ENCODE measurements at regions not wholly inside any gene's neighbourhood (a gene's known extent, or its start where the extent isn't known, plus 50 kb on each side); places are given as distances from the start of the nearest gene placed in this dataset.

DNA sequence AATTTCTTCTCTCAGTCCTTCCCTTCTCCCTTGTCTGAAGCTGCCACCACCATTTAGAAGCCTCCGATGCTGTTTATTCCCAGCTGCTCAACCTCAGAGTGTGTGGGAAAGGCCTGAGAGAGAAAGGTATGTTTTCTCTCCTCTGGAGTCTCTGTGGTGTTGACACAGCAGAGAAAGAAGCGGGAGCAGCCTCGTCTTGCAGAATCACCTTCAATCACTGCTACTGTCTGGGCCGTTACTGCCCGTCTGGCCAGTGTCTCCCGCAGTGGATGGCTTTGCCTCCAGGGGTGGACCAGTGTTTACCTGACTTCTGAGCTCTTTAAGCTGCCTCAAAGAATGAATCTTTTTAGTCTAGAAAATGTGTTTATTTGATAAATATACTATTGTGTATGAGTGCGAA is 148.9 kb upstream of the FAM47C start:
- TF ChIP-seq, protein P1, sequence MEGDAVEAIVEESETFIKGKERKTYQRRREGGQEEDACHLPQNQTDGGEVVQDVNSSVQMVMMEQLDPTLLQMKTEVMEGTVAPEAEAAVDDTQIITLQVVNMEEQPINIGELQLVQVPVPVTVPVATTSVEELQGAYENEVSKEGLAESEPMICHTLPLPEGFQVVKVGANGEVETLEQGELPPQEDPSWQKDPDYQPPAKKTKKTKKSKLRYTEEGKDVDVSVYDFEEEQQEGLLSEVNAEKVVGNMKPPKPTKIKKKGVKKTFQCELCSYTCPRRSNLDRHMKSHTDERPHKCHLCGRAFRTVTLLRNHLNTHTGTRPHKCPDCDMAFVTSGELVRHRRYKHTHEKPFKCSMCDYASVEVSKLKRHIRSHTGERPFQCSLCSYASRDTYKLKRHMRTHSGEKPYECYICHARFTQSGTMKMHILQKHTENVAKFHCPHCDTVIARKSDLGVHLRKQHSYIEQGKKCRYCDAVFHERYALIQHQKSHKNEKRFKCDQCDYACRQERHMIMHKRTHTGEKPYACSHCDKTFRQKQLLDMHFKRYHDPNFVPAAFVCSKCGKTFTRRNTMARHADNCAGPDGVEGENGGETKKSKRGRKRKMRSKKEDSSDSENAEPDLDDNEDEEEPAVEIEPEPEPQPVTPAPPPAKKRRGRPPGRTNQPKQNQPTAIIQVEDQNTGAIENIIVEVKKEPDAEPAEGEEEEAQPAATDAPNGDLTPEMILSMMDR (IDR thresholded peaks at IDR 0.05; ENCODE audit: insufficient read depth, low read length, poor library complexity, severe bottlenecking): no peak
- no peak for DNase-seq (ENCODE audit: extremely low read depth, insufficient read length)

DNA sequence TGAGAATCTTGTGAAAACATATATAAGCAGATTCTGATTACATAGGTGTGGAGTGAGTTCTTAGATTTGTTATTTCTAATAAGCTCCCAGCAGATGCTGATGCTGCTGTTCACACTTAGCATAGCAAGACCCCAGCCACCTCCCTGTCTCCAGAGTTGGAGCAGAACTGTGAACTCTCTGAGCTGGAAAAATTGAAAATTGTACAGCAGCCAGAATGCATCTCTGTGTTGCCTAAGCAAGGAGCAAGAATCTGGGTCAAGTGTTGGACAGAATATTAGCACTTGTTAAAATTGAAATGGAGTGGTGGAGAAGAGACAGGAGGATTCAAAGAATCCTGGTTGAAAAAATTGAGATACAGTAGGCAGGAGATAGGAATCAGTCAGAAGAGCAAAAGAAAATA is 146.6 kb upstream of the FAM47C start:
- H3K27me3 ChIP-seq (replicated peaks; ENCODE audit: control insufficient read depth, insufficient read depth, low read length): no peaks in the 10 kb centered on the region
- no peaks in the 10 kb centered on the region for H3K36me3 ChIP-seq (ENCODE audit: control insufficient read depth, insufficient read depth, low read length)
- DNase-seq (ENCODE audit: extremely low read depth, insufficient read length): no peak
- H3K4me3 ChIP-seq (replicated peaks; ENCODE audit: low read depth, low read length): no peak overlapping the region
- TF ChIP-seq, protein P1 (IDR thresholded peaks at IDR 0.05; ENCODE audit: insufficient read depth, low read length, poor library complexity, severe bottlenecking): no peak

More for the DNA sequence above, 148.9 kb upstream of the FAM47C start:
- H3K4me3 ChIP-seq (replicated peaks; ENCODE audit: low read depth, low read length): no peak overlapping the region
- no peaks in the 10 kb centered on the region for H3K36me3 ChIP-seq (ENCODE audit: control insufficient read depth, insufficient read depth, low read length)
- H3K27me3 ChIP-seq (replicated peaks; ENCODE audit: control insufficient read depth, insufficient read depth, low read length): no peaks in the 10 kb centered on the region

DNA sequence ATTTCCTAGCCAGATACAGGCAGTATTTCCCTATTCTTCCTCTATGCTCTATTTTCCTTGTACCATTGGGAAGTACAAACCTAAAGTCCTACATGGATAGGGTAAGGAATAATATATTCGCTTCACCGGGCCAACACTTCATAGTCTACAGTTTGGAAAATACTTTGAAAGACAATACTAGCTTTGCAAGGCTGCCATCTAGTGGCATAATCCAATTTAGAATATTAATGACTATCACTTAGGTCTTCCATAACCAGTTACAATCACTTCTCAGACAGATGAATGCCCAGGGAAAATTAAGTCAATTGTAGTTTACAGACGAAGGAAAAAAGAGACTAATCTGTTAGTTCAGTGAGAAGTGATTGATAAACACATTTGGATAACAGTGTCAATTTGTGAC is 141.0 kb upstream of the FAM47C start:
- no peaks in the 10 kb centered on the region for H3K36me3 ChIP-seq (ENCODE audit: control insufficient read depth, insufficient read depth, low read length)
- no peak overlapping the region for H3K4me3 ChIP-seq (replicated peaks; ENCODE audit: low read depth, low read length)
- no peaks in the 10 kb centered on the region for H3K27me3 ChIP-seq (replicated peaks; ENCODE audit: control insufficient read depth, insufficient read depth, low read length)
- TF ChIP-seq, protein P1 (IDR thresholded peaks at IDR 0.05; ENCODE audit: insufficient read depth, low read length, poor library complexity, severe bottlenecking): peak; percentile 48
- DNase-seq (ENCODE audit: extremely low read depth, insufficient read length): no peak

DNA sequence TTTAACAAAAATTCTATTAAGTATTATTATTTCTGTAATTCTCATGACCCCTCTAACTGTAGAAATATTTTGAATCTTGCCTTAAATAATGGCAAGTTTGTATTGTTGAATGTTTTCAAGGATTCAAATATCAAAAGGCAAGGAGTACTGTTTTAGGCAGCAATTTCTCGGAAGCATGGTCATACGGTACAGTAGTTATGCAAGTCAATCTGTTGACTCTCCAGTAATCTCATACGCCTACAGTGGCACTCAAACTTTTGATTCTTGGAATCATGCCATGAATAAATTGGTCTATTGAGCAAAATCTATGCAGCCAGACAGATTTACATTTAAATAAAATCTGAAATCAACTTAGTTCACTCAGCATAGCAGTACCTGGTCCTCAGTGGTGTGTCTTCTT is 139.6 kb upstream of the FAM47C start:
- Histone ChIP-seq H3K4me3 (replicated peaks; ENCODE audit: low read depth, low read length) (no peak overlapping the region), H3K27me3 (replicated peaks; ENCODE audit: control insufficient read depth, insufficient read depth, low read length) (no peaks in the 10 kb centered on the region), H3K36me3 (ENCODE audit: control insufficient read depth, insufficient read depth, low read length) (no peaks in the 10 kb centered on the region)
- TF ChIP-seq, protein P1 (IDR thresholded peaks at IDR 0.05; ENCODE audit: insufficient read depth, low read length, poor library complexity, severe bottlenecking): no peak
- DNase-seq (ENCODE audit: extremely low read depth, insufficient read length): no peak

DNA sequence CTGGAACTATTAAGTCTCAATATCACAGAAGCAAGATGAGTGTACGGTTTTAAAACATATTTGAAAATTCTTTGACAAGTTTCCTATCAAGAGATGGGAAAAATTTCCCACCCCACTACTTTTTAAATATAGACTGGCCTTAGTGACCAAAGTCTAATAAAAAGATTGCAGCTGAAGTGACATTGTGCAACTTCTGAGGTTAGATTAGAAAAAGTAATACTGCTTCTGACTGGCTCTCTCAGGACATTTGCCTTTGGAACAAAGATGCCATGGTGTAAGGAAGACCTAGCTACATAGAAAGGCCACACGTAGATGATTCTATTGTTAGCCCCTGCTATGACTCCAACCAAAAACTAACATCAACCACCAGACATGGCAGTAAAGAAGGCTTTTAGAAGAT is 138.7 kb upstream of the FAM47C start:
- TF ChIP-seq, protein P1 (IDR thresholded peaks at IDR 0.05; ENCODE audit: insufficient read depth, low read length, poor library complexity, severe bottlenecking): no peak
- no peak for DNase-seq (ENCODE audit: extremely low read depth, insufficient read length)
- Histone ChIP-seq H3K27me3 (replicated peaks; ENCODE audit: control insufficient read depth, insufficient read depth, low read length) (no peaks in the 10 kb centered on the region), H3K4me3 (replicated peaks; ENCODE audit: low read depth, low read length) (no peak overlapping the region), H3K36me3 (ENCODE audit: control insufficient read depth, insufficient read depth, low read length) (no peaks in the 10 kb centered on the region)

DNA sequence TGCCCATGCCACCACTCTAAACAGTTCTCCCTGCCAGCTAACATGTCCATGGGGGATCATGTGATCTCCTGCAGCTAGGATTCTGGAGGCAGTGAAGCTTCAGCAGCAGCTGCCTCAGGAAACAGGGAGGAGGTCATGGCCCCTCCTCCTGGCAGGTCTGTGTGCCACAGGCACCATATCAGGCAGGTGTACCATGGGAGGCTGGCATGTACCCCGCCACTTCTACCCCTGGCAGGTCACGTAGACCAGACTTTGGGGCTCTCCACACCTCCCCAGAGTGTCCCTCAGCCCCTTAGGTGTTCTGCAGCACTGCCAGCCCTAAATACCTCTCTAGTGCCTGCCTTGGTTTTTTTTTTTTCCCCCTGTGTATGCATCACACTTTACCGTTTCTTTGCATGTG is 110.5 kb upstream of the FAM47C start:
- Histone ChIP-seq H3K27me3 (replicated peaks; ENCODE audit: control insufficient read depth, insufficient read depth, low read length) (no peaks in the 10 kb centered on the region), H3K36me3 (ENCODE audit: control insufficient read depth, insufficient read depth, low read length) (no peaks in the 10 kb centered on the region), H3K4me3 (replicated peaks; ENCODE audit: low read depth, low read length) (no peak overlapping the region)
- peak; percentile 0 for DNase-seq (ENCODE audit: extremely low read depth, insufficient read length)
- TF ChIP-seq, protein P1 (IDR thresholded peaks at IDR 0.05; ENCODE audit: insufficient read depth, low read length, poor library complexity, severe bottlenecking): no peak

Measured in GM06990 (cell line).